ENCODE measurements at regions not wholly inside any gene's neighbourhood (a gene's known extent, or its start where the extent isn't known, plus 50 kb on each side); places are given as distances from the start of the nearest gene placed in this dataset.

DNA sequence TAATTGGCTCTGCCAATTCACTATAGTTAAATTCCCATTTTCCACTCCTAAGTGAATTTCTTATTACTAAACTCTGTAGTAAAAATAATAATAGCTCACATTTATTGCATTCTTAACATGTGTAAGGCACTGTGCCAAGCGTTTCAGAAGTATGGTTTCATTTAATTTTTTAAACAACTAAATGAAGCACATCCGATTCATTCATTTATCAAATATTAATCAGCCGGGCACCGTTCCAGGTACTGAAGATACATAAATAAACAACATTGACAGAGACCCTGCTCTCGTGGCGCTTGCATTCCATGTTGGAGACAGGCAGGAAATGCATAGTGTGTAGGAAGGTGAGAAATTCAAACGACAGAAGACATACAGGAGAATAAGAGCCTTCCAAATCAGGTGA lies 423.2 kb upstream of the JARID2 start (continued):
- no peak for TF ChIP-seq NANOG (IDR thresholded peaks at IDR 0.05; ENCODE audit: borderline replicate concordance)

DNA sequence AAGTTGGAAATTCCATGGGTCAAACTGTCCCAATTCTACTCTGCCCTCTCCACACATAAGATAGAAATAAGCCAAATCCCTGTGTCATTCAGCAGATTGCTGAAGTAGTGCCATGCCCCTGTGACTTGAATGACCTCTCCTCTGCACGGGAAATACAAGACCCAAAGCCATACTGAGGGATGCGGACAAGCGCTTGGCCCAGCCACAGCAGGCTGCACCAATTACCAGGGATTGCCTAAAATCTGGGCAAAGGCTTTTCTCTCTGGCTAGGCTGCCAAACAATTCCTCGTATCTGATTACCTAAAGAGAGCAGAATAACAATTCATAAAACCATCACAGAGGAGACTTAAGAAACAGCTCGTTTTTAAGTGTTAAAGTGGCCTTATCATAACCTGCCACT lies 421.8 kb upstream of the JARID2 start:
- H3F3A ChIP-seq (replicated peaks; ENCODE audit: low read depth) = peaks cover 18% of the 10 kb centered on the region; the same call in 1 of the 2 replicates
- H3K9me2 ChIP-seq (ENCODE audit: insufficient read depth) = peaks cover 17% of the 10 kb centered on the region
- peak overlapping the region; percentile 95 for H3K27ac ChIP-seq (ENCODE audit: low read depth)
- peak overlapping the region; percentile 29 for H3K4me2 ChIP-seq
- no peak overlapping the region for H3K4me3 ChIP-seq
- H3K27me3 ChIP-seq (ENCODE audit: insufficient read depth) = no peaks in the 10 kb centered on the region
- Mint-ChIP-seq H3K4me1 (peaks cover 50% of the 10 kb centered on the region), H3K4me3 (no peak overlapping the region), H3K36me3 (ENCODE audit: low read depth) (no peaks in the 10 kb centered on the region; the same call in 2 of the 3 replicates), H3K27ac (peak overlapping the region; percentile 89), H3K9me3 (no peaks in the 10 kb centered on the region), H3K27me3 (ENCODE audit: insufficient read depth, low read depth, poor library complexity) (peaks cover 15% of the 10 kb centered on the region)
- TF ChIP-seq ZNF331 (CRISPR knock-in tag; IDR thresholded peaks at IDR 0.05; ENCODE audit: low read depth) = no peak
- TF ChIP-seq, protein P1, sequence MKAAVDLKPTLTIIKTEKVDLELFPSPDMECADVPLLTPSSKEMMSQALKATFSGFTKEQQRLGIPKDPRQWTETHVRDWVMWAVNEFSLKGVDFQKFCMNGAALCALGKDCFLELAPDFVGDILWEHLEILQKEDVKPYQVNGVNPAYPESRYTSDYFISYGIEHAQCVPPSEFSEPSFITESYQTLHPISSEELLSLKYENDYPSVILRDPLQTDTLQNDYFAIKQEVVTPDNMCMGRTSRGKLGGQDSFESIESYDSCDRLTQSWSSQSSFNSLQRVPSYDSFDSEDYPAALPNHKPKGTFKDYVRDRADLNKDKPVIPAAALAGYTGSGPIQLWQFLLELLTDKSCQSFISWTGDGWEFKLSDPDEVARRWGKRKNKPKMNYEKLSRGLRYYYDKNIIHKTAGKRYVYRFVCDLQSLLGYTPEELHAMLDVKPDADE (IDR thresholded peaks at IDR 0.05) = no peak
- DNase-seq (ENCODE audit: low spot score) (no peak), ATAC-seq (peak; percentile 33)
- H3K4me1 ChIP-seq (ENCODE audit: insufficient read depth) = peaks cover 41% of the 10 kb centered on the region
- no peak overlapping the region for H2AFZ ChIP-seq
- no peaks in the 10 kb centered on the region for H4K20me1 ChIP-seq (replicated peaks; ENCODE audit: insufficient read depth)
- no peaks in the 10 kb centered on the region for H3K36me3 ChIP-seq (ENCODE audit: insufficient read depth)
- H3K79me2 ChIP-seq (replicated peaks; ENCODE audit: insufficient read depth) = no peaks in the 10 kb centered on the region

DNA sequence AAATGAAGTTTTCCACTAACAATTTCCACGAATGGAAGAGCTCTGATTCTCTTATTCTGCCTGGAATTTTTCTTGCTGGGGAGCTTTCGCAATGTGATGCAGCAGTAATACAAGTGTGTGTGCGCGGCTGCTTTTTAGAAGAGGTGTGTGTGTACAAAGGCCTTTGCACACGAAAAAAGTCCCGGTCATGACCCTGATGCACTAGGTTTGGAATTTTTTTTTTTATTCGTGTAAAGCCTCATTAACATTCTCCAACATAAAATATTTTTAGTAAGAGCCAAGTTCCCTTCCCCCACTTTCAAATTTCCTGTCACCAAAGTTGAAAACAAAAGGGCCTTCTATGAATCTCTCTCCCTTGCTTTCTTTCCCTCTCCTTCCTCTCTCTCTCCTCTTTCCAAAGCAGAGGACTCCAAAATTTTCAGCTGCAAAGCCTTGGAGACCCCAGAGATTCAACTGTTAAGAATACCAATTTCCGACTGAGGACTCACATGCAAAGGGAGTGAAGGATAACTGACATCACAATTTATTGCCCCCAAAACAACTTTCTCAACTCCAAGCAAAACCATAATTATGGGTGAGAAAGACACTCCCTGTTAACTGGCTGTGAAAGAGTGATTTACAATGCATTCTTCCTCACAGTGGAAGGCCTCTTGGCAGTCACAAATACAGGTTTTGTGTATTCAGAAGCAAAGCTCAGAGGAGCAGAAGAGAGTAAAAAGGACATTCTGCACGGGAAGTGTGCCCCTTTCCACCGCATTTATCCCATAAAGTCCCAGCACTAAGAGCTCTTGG lies 421.2 kb upstream of the JARID2 start:
- TF ChIP-seq JUNB (IDR thresholded peaks at IDR 0.05; ENCODE audit: unreplicated experiment) (no peak), STAT1 (IDR thresholded peaks at IDR 0.05; ENCODE audit: unreplicated experiment) (no peak), ZNF114 (CRISPR knock-in tag; IDR thresholded peaks at IDR 0.05) (no peak), NANOG (IDR thresholded peaks at IDR 0.05; ENCODE audit: borderline replicate concordance) (no peak), POLR2AphosphoS5 (IDR thresholded peaks at IDR 0.05; ENCODE audit: low read depth) (no peak), CREB1 (CRISPR knock-in tag; IDR thresholded peaks at IDR 0.05; ENCODE audit: low read depth) (no peak), ZNF331 (CRISPR knock-in tag; IDR thresholded peaks at IDR 0.05; ENCODE audit: low read depth) (no peak)
- TF ChIP-seq, protein P1 (IDR thresholded peaks at IDR 0.05) = no peak
- ATAC-seq (peak; percentile 52), DNase-seq (ENCODE audit: low spot score) (peak; percentile 40)
- Mint-ChIP-seq H3K36me3 (ENCODE audit: low read depth) (no peaks in the 10 kb centered on the region; the same call in 1 of the 3 replicates), H3K27me3 (ENCODE audit: insufficient read depth, low read depth, poor library complexity) (peaks cover 15% of the 10 kb centered on the region), H3K4me3 (peak overlapping the region; percentile 18; the same call in 1 of the 3 replicates), H3K4me1 (peaks cover 50% of the 10 kb centered on the region), H3K27ac (peak overlapping the region; percentile 89), H3K9me3 (no peaks in the 10 kb centered on the region)
- no peaks in the 10 kb centered on the region for H3K27me3 ChIP-seq (ENCODE audit: insufficient read depth)
- peaks cover 41% of the 10 kb centered on the region for H3K4me1 ChIP-seq (ENCODE audit: insufficient read depth)
- no peaks in the 10 kb centered on the region for H3K36me3 ChIP-seq (ENCODE audit: insufficient read depth)
- H3K9me2 ChIP-seq (ENCODE audit: insufficient read depth) = peaks cover 18% of the 10 kb centered on the region
- peak overlapping the region; percentile 95 for H3K27ac ChIP-seq (ENCODE audit: low read depth)
- H3K79me2 ChIP-seq (replicated peaks; ENCODE audit: insufficient read depth) = no peaks in the 10 kb centered on the region
- H2AFZ ChIP-seq = no peak overlapping the region
- H3F3A ChIP-seq (replicated peaks; ENCODE audit: low read depth) = peaks cover 18% of the 10 kb centered on the region; the same call in 1 of the 2 replicates
- peak overlapping the region; percentile 18 for H3K4me3 ChIP-seq
- H3K4me2 ChIP-seq = peak overlapping the region; percentile 29
- H4K20me1 ChIP-seq (replicated peaks; ENCODE audit: insufficient read depth) = no peaks in the 10 kb centered on the region
